ENCODE measurements at regions not wholly inside any gene's neighbourhood (a gene's known extent, or its start where the extent isn't known, plus 50 kb on each side); places are given as distances from the start of the nearest gene placed in this dataset.

GRCh38 chr19:32238076-32238475 is 107.3 kb upstream of the ZNF507 start:
- TF ChIP-seq CTCF (conservative IDR thresholded peaks at IDR 0.05; ENCODE audit: low read depth): no peak
- ChIA-PET CTCF (interaction anchor here (0.6 to 0.7 kb wide), 2 partner anchors 114 to 753 kb away, joined by 3 read pairs; no protein-coding TSS in a partner anchor), POLR2A (ENCODE audit: low non-redundant PET) (no interaction called here)
- no peak overlapping the region for H3K27ac ChIP-seq
- DNase-seq (ENCODE audit: low spot score): no peak

GRCh38 chr19:32240316-32240715 is 105.1 kb upstream of the ZNF507 start:
- ChIA-PET CTCF (interaction anchor here (0.5 to 0.9 kb wide), 3 partner anchors 24 to 1068 kb away, joined by 3 to 4 read pairs (median 3); no protein-coding TSS in a partner anchor), POLR2A (ENCODE audit: low non-redundant PET) (no interaction called here)
- no peak for DNase-seq (ENCODE audit: low spot score)
- no peak overlapping the region for H3K27ac ChIP-seq
- TF ChIP-seq CTCF (conservative IDR thresholded peaks at IDR 0.05; ENCODE audit: low read depth): no peak

- ChIA-PET CTCF (interaction anchor here (0.7 kb wide), 1 partner anchor 18 kb away, joined by 3 read pairs; no protein-coding TSS in a partner anchor), POLR2A (ENCODE audit: low non-redundant PET) (no interaction called here)
- no peak overlapping the region for H3K27ac ChIP-seq
- TF ChIP-seq CTCF (conservative IDR thresholded peaks at IDR 0.05; ENCODE audit: low read depth): no peak
- no peak for DNase-seq (ENCODE audit: low spot score)
These were observed 104.1 kb upstream of the ZNF507 start for GRCh38 chr19:32241306-32241705.

GRCh38 chr19:32241932-32242710 is 103.3 kb upstream of the ZNF507 start:
- CTCF ChIA-PET: interaction anchor here (0.7 kb wide), 1 partner anchor 18 kb away, joined by 3 read pairs; no protein-coding TSS in a partner anchor
- TF ChIP-seq CTCF (conservative IDR thresholded peaks at IDR 0.05; ENCODE audit: low read depth): no peak
- POLR2A ChIA-PET (ENCODE audit: low non-redundant PET): no interaction called here
- H3K27ac ChIP-seq: no peak overlapping the region
- no peak for DNase-seq (ENCODE audit: low spot score)

GRCh38 chr19:32246006-32246405 is 99.4 kb upstream of the ZNF507 start:
- ChIA-PET CTCF (no interaction called here), POLR2A (ENCODE audit: low non-redundant PET) (no interaction called here)
- DNase-seq (ENCODE audit: low spot score): no peak
- no peak overlapping the region for H3K27ac ChIP-seq
- no peak for TF ChIP-seq CTCF (conservative IDR thresholded peaks at IDR 0.05; ENCODE audit: low read depth)

GRCh38 chr19:32251634-32252332 is 93.6 kb upstream of the ZNF507 start:
- no peak for DNase-seq (ENCODE audit: low spot score)
- TF ChIP-seq CTCF (conservative IDR thresholded peaks at IDR 0.05; ENCODE audit: low read depth): no peak
- ChIA-PET CTCF (no interaction called here), POLR2A (ENCODE audit: low non-redundant PET) (no interaction called here)
- no peak overlapping the region for H3K27ac ChIP-seq
